Glomerular visceral epithelial cell (primary cell): ENCODE measurements at regions not wholly inside any gene's neighbourhood (a gene's known extent, or its start where the extent isn't known, plus 50 kb on each side); places are given as distances from the start of the nearest gene placed in this dataset.
"Not testable (repeated sequence)": the region's sequence is repeated elsewhere in the genome, so short reads cannot be mapped to it uniquely, and the experiment has no call there.

Experiments
- DNase-seq: peaks from one replicate; pipeline ENCODE4 v3.0.0-alpha.2; 2016; ENCODE audit errors: extremely low spot score

GRCh38 chr15:59896663-59897074 is 107.4 kb upstream of the FOXB1 start:
- no peak for DNase-seq

DNA sequence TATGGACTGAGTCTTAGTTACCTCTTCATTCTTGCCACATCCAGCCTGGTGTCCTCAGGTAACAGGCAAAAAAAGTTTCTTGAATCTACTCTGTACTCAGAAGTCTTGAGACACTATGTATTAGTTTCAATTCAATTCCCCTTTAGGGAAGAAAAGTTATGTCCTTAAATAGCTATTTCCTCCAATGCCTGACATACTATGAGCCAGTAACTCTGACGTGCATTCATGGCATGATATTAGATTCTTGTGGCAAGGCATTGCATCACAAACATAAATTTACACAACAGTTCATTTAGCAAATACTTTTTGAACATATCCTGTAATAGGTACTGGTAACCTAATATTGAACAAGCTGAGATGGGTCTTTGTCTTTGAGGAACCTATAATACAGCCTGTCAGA is 109.3 kb upstream of the FOXB1 start:
- DNase-seq, result no peak

- DNase-seq, result no peak
Observed at GRCh38 chr15:59892985-59893384, 111.1 kb upstream of the FOXB1 start.

GRCh38 chr15:59887870-59888269 is 116.2 kb upstream of the FOXB1 start:
- not testable (repeated sequence) for DNase-seq

DNA sequence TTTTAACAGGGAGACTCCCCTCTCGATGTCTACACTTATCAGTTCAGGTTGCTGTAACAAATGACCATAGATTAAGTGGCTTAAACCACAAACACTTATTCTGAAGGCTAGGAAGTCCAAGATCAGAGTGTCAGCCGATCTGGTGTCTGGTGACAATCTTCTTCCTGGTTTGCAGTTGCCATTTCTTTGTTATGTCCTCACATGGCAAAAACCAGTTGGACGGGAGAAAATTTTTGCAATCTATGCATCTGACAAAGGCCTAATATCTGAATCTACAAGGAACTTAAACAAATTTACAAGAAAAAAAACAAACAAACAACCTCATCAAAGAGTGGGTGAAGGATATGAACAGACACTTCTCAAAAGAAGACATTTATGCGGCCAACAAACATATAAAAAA is 116.9 kb upstream of the FOXB1 start:
- no peak for DNase-seq

- no peak for DNase-seq
Observed at GRCh38 chr15:59886441-59886840, 117.7 kb upstream of the FOXB1 start.

- DNase-seq, result no peak
Observed at GRCh38 chr15:59885832-59886231, 118.3 kb upstream of the FOXB1 start.

DNA sequence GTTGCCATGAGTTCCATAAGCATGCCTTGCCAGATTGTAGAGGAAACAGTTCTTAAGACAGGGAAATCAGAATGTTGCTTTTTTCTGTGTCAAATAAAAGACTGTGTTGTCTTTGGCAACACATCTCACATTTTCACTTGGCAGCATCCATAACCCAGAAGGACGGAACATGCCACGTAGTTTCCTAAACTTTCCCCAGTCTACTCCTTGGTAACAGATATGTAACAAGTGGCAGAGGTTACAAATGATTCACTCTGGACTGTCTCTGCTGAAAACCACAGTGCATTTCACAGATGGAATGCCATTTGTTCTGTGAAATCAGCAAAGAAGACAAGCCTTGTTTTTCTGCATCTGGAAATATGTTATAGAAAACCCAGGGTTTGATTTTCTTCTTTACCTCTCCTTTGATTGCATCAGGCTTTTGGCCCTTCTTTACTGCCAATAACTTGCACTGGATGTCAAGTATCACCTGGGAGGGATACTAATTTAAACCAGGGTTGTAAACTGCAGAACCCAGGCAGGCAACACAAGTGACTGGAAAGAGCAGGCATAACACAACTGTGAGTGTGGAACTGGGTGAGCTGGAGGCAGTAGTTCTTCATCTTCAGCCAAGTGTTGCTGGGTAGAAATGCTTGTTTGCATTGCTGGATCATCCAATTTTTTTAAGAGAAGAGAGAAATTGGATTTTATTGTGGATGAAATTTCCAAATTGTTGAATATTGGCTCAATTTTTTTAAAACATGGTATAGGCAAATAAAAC is 124.4 kb upstream of the FOXB1 start:
- DNase-seq, result peak; percentile 1

GRCh38 chr15:59876140-59876539 is 128.0 kb upstream of the FOXB1 start:
- no peak for DNase-seq

DNA sequence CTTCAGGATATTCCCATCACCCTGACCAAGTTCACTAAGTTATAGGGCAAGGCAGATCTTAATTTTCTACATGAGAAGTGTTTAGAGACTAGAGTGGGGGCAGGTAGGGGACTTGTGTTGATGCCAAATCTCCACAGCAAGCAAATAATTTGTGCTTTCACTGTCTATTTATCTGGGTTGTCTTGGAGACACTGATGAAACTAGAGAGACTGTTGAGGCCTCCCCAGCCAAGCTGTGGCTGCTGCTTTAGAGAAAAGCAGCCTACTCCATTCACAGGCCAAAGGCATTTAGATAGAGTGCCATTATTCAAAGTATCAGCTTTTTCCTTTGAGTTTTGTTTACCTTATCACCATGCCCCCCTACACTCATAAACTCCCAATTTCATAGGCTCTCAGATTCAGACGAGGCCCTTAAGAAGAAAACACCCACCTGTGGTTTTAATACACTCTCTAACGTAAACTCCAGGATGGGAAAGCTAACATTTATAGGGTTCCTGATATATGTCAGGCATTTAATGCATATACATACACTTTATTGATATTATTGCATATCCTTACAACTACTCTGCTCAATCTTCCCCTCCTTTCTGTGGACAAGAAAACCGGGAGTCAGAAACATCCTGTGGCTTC is 130.4 kb upstream of the FOXB1 start:
- no peak for DNase-seq

DNA sequence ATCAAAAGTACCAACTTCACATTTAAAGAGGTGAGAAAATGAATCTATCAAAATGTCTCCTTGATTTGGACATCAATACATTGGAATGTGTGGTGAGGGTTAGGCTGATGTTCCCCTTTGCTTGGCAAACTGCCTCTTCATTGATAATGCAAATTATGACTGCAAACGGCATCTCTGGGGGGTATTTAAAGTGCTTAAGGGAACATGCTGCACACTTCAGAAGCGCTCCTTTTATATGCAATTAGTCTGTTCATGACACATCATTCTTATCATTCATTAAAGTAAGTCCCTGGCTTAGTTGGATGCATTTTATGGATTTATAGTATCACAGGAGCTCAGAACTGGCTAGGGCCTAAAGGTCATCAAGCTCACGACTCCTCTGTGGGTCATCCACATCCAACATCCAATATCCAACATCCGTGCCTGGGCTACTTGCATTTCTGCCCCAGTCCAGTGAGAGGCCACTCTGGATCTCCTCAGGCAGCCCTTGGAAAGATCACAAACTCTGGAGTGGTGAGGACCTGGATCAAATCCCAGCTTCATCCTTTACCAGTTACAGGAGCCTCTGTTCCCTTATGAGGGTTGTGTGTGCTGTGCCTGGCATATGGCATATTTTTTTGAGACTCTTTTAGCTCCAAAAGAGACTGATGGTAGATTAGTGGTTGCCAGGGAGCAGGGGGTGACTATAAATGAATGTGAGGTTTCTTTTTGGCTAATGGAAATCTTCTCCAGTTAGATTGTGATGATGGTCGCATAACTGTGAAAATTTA is 136.8 kb upstream of the FOXB1 start:
- DNase-seq, result no peak

- no peak for DNase-seq
Observed at GRCh38 chr15:59866642-59867041, 137.5 kb upstream of the FOXB1 start.

- DNase-seq, result no peak
Observed at GRCh38 chr15:59862191-59863155, 141.6 kb upstream of the FOXB1 start.

DNA sequence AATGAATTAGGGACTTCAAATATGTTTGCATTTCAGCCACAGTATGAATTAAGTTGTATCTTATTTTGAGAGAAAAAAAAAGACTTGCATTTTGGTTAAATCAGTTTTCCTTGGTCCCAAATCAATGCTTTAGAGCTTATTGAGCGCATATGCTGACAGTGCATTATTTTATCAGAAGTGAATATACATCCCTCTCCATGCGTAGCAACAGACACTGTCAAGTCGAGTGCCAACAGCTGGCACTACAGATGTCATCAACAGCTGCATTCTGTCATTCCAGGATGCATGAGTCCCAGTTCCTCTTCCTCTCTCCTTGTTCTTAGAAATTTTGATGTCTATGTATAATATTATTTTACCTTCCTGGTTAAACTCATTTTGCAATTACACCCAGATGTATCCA is 156.1 kb upstream of the FOXB1 start:
- DNase-seq, result no peak

DNA sequence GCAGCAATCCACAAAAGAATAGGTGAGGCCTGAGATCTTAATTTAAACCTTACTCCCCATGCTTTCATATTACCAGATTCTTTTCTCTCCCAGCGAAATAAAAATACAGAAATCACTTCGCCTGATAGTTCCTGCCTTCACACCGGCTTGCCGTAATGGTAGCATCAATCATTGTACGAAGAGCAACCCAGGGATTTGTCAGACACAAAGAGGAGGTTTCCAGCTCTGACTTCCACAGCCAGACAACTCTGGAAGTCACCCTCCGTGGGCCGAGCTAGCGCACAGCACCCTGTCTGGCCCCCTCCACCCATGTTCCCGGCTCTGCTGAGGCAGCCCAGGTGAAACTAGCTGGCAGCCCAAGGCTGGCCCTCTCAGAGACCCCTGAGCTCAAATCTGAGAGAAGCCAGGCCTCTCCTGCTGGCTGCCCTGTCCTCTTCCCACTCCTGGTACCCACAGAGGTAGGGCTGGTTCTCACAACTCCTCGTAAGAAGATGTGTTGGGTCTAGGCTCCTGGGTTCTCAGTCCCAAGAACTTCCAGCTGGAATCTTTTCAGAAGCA is 156.9 kb upstream of the BNIP2 start:
- DNase-seq, result no peak

- DNase-seq, result no peak
Observed at GRCh38 chr15:59843609-59844008, 154.5 kb upstream of the BNIP2 start.

- DNase-seq, result no peak
Observed at GRCh38 chr15:59841036-59841435, 151.9 kb upstream of the BNIP2 start.

GRCh38 chr15:59839906-59840305 is 150.8 kb upstream of the BNIP2 start:
- DNase-seq, result no peak

DNA sequence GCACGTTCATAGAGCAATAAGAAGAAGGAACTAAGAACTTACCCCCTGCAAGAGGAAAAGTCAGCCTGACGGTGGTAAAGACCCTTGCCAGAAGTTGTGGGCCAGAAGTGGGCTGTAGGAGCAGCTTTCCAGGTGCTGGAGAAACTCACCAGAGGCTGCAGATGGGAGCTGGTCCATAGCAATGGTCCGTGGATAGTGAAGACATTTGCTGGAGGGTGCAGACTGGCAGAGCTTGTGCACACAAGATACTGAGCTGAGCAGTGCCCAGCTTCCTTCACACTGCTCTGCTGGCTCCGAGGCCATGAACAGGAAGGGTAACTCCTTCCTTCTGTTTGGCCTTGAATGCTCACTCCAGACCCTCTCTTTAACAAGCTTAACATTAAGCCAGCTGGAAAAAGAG is 149.8 kb upstream of the BNIP2 start:
- DNase-seq, result no peak

DNA sequence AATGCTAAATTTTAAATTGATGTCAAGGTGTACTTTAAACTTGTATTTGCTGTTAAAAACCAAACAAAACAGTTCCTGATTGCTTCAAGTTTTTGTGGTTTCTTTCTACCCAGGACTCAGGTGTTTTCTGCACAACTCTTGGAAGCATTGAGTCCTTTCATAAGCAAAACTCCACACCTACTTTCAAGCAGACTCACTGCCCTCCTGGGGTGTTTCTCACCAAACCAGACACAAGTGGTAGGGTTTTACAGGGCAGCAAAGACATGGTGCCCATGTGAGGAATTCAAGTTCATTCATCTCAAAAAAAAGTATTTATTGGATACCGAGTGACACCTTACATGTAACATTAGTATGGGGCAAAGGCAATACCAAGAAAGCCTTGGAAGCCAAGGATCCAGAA is 146.7 kb upstream of the BNIP2 start:
- no peak for DNase-seq

- no peak for DNase-seq
Observed at GRCh38 chr15:59834528-59834927, 145.4 kb upstream of the BNIP2 start.
